Spleen (tissue), 11 donors: ENCODE measurements at regions not wholly inside any gene's neighbourhood (a gene's known extent, or its start where the extent isn't known, plus 50 kb on each side); places are given as distances from the start of the nearest gene placed in this dataset.
"Not testable (repeated sequence)": the region's sequence is repeated elsewhere in the genome, so short reads cannot be mapped to it uniquely, and the experiment has no call there.

ENCODE experiments used
- DNase-seq: peaks from one replicate; pipeline ENCODE4 v3.0.0-alpha.2; 2020
- H3K27ac ChIP-seq, 8 donors: fragments of 200-600 bp; sonication (generic) in 7 of 8; 1 replicate in 4 of 8; 2 replicates in 4 of 8; pipeline versions ENCODE4 v1.5.0 to v1.8.0; 2016 to 2021; ENCODE audit warnings: inconsistent platforms in 4 of 8, mild to moderate bottlenecking in 4 of 8, moderate library complexity in 1 of 8
- H3K27me3 ChIP-seq, 7 donors: fragments of 200-600 bp; sonication (generic) in 6 of 7; replicated peaks in 1 of 7; 1 replicate in 4 of 7; 2 replicates in 3 of 7; pipeline versions ENCODE4 v1.5.0 to v1.8.0; 2016 to 2021; ENCODE audit warnings: inconsistent platforms in 3 of 7, mild to moderate bottlenecking in 1 of 7
- H3K36me3 ChIP-seq, 6 donors: fragments of 200-600 bp; sonication (generic) in 5 of 6; 1 replicate in 4 of 6; 2 replicates in 2 of 6; pipeline versions ENCODE4 v1.5.0 to v1.8.0; 2016 to 2021; ENCODE audit warnings: inconsistent platforms in 2 of 6
- H3K4me1 ChIP-seq, 6 donors: fragments of 200-600 bp; sonication (generic) in 5 of 6; 1 replicate in 3 of 6; 2 replicates in 3 of 6; pipeline versions ENCODE4 v1.5.0 to v1.8.0; 2016 to 2021; ENCODE audit warnings: inconsistent platforms in 3 of 6
- H3K4me3 ChIP-seq, 8 donors: fragments of 200-600 bp; sonication (generic) in 7 of 8; 1 replicate in 4 of 8; 2 replicates in 4 of 8; pipeline versions ENCODE4 v1.5.0 to v1.8.0; 2016 to 2021; ENCODE audit warnings: inconsistent platforms in 4 of 8, mild to moderate bottlenecking in 4 of 8, moderate library complexity in 2 of 8
- H3K9me3 ChIP-seq, 8 donors: fragments of 200-600 bp; sonication (generic) in 7 of 8; 1 replicate in 4 of 8; 2 replicates in 4 of 8; pipeline versions ENCODE4 v1.5.0 to v1.8.0; 2016 to 2021; ENCODE audit warnings: inconsistent platforms in 4 of 8
- CTCF ChIP-seq, 11 experiments: fragments of 200-600 bp in 7 of 11; fragments of 450-650 bp in 4 of 11; sonication (generic) in 4 of 11; IDR thresholded peaks in 8 of 11; conservative IDR thresholded peaks in 3 of 11; 1 replicate in 7 of 11; 2 replicates in 4 of 11; pipeline versions ENCODE4 v1.4.0 to v1.8.0; 2016 to 2021; ENCODE audit warnings: antibody characterized with exemption in 11 of 11, inconsistent platforms in 4 of 11, mild to moderate bottlenecking in 1 of 11
- POLR2A ChIP-seq, 3 donors: fragments of 450-650 bp; IDR thresholded peaks; one replicate each; pipeline ENCODE4 v1.5.1; 2017; ENCODE audit warnings: antibody characterized with exemption in 3 of 3, mild to moderate bottlenecking in 1 of 3
- POLR2AphosphoS5 ChIP-seq, 3 donors: sonication (generic); formaldehyde crosslinking; IDR thresholded peaks; one replicate each; pipeline ENCODE4 v1.5.1; 2017; ENCODE audit warnings: antibody characterized with exemption in 3 of 3
- WGBS, 5 donors: extraction: QIAGEN DNeasy Blood & Tissue Kit in 3 of 5; methylation state at CpG; one replicate each; pipeline versions ENCODE4 v1.1.5 to v1.1.7; 2013 to 2018; 5-methylcytosine and 5-hydroxymethylcytosine counted together
- intact Hi-C: fragments of 100-400 bp; cut with DNase I; formaldehyde crosslinking; loops from one replicate; pipeline ENCODE4 v1.15.0; 2023; ENCODE audit warnings: low total_unique reads
- donor health status: healthy with polysubstance abuse.
- donor health status: DM: no; HTN: no; CAD: no; lungs with moderate emphysema.
- donor health status: DM: no; HTN: no; CAD: no.
- donor health status: Bipolar disorder and iron deficiency.
- donor health status: healthy.
- donor health status: DM: no; HTN: no; CAD: no.
- donor health status: DM: yes; HTN: yes; CAD: no.

- DNase-seq, result no peak
- Histone ChIP-seq H3K27me3 (no peaks in the 10 kb centered on the region), H3K9me3 (no peaks in the 10 kb centered on the region), H3K4me3 (no peak overlapping the region), H3K27ac (peak overlapping the region in 4 of 8 donors; percentile 16 to 45 (median 27)), H3K4me1 (peaks cover 0 to 5% (median 0%) of the 10 kb centered on the region in 6 donors), H3K36me3 (no peaks in the 10 kb centered on the region)
- WGBS, 5 donors, result 62 to 74% (median 62%) methylated on average over 2 of the region's 2 CpGs
- intact Hi-C loops, result no loop called here
- TF ChIP-seq CTCF (IDR thresholded peaks at IDR 0.05 in 8 of 11, conservative IDR thresholded peaks at IDR 0.05 in 3 of 11) (no peak), POLR2AphosphoS5 (IDR thresholded peaks at IDR 0.05) (no peak), POLR2A (IDR thresholded peaks at IDR 0.05) (no peak)
These were observed 113.1 kb downstream of the TTC6 start for GRCh38 chr14:37708481-37708880.

GRCh38 chr14:37709419-37710195 is 114.2 kb downstream of the TTC6 start:
- H3K4me3 ChIP-seq, result no peak overlapping the region
- H3K27me3 ChIP-seq, result no peaks in the 10 kb centered on the region
- 70 to 76% (median 71%) methylated on average over 3 of the region's 3 CpGs for WGBS, 5 donors
- no peak for DNase-seq
- H3K4me1 ChIP-seq, result peaks cover 0 to 5% (median 0%) of the 10 kb centered on the region in 6 donors
- no peaks in the 10 kb centered on the region for H3K9me3 ChIP-seq
- peak overlapping the region in 1 of 8 donors; percentile 45 for H3K27ac ChIP-seq
- intact Hi-C loops, result no loop called here
- no peaks in the 10 kb centered on the region for H3K36me3 ChIP-seq
- TF ChIP-seq POLR2AphosphoS5 (IDR thresholded peaks at IDR 0.05) (no peak), CTCF (IDR thresholded peaks at IDR 0.05 in 8 of 11, conservative IDR thresholded peaks at IDR 0.05 in 3 of 11) (peak in 1 of 11 experiments; percentile 19)

- WGBS, 5 donors, result 53 to 79% (median 74%) methylated on average over 1 of the region's 1 CpG
- H3K4me1 ChIP-seq, result peaks cover 0 to 5% (median 0%) of the 10 kb centered on the region in 6 donors
- H3K36me3 ChIP-seq, result no peaks in the 10 kb centered on the region
- TF ChIP-seq CTCF (IDR thresholded peaks at IDR 0.05 in 8 of 11, conservative IDR thresholded peaks at IDR 0.05 in 3 of 11) (no peak), POLR2AphosphoS5 (IDR thresholded peaks at IDR 0.05) (no peak), POLR2A (IDR thresholded peaks at IDR 0.05) (no peak)
- no peaks in the 10 kb centered on the region for H3K9me3 ChIP-seq
- no peak overlapping the region for H3K27ac ChIP-seq
- no peak for DNase-seq
- H3K4me3 ChIP-seq, result no peak overlapping the region
- no peaks in the 10 kb centered on the region for H3K27me3 ChIP-seq
- intact Hi-C loops, result no loop called here
These were observed 116.0 kb downstream of the TTC6 start for GRCh38 chr14:37711356-37711830.

GRCh38 chr14:37711831-37712475 is 116.5 kb downstream of the TTC6 start:
- WGBS, 5 donors, result 69 to 88% (median 81%) methylated on average over 5 of the region's 5 CpGs
- Histone ChIP-seq H3K4me1 (peaks cover 0 to 5% (median 0%) of the 10 kb centered on the region in 6 donors), H3K27ac (no peak overlapping the region), H3K4me3 (no peak overlapping the region), H3K27me3 (no peaks in the 10 kb centered on the region), H3K36me3 (no peaks in the 10 kb centered on the region), H3K9me3 (no peaks in the 10 kb centered on the region)
- no peak for TF ChIP-seq POLR2A (IDR thresholded peaks at IDR 0.05)
- no peak for TF ChIP-seq CTCF (IDR thresholded peaks at IDR 0.05 in 8 of 11, conservative IDR thresholded peaks at IDR 0.05 in 3 of 11)
- no peak for TF ChIP-seq POLR2AphosphoS5 (IDR thresholded peaks at IDR 0.05)
- intact Hi-C loops, result no loop called here
- DNase-seq, result no peak

GRCh38 chr14:37712476-37712860 is 117.0 kb downstream of the TTC6 start:
- H3K36me3 ChIP-seq, H3K9me3 ChIP-seq, H3K27ac ChIP-seq, DNase-seq, H3K4me3 ChIP-seq, H3K4me1 ChIP-seq, intact Hi-C loops, H3K27me3 ChIP-seq: not testable (repeated sequence)
- WGBS, 5 donors, result 80 to 93% (median 82%) methylated on average over 3 of the region's 3 CpGs
